Femur (tissue), 1 donor: ENCODE measurements at regions not wholly inside any gene's neighbourhood (a gene's known extent, or its start where the extent isn't known, plus 50 kb on each side); places are given as distances from the start of the nearest gene placed in this dataset.
A peak's percentile ranks its signal among the peaks of the same experiment; 100 is the strongest.
"Not testable (repeated sequence)": the region's sequence is repeated elsewhere in the genome, so short reads cannot be mapped to it uniquely, and the experiment has no call there.

Experiments
- DNase-seq: peaks from one replicate; pipeline ENCODE4 v3.0.0-alpha.2; 2017

GRCh38 chr5:179407191-179408175 is 62.2 kb upstream of the ADAMTS2 start:
- peak; percentile 49 for DNase-seq

- peak; percentile 73 for DNase-seq
These were observed 61.0 kb upstream of the ADAMTS2 start for GRCh38 chr5:179406031-179406961.

- DNase-seq, result no peak
These were observed 60.3 kb upstream of the ADAMTS2 start for GRCh38 chr5:179405426-179406030.

- DNase-seq, result no peak
These were observed 59.8 kb upstream of the ADAMTS2 start for GRCh38 chr5:179405054-179405416.

GRCh38 chr5:179404321-179405053 is 59.2 kb upstream of the ADAMTS2 start:
- DNase-seq, result no peak

- no peak for DNase-seq
These were observed 58.3 kb upstream of the ADAMTS2 start for GRCh38 chr5:179403426-179404147.

GRCh38 chr5:179400435-179400834 is 55.2 kb upstream of the ADAMTS2 start:
- not testable (repeated sequence) for DNase-seq

GRCh38 chr5:179400020-179400419 is 54.8 kb upstream of the ADAMTS2 start:
- DNase-seq, result no peak

GRCh38 chr5:179399327-179399726 is 54.1 kb upstream of the ADAMTS2 start:
- not testable (repeated sequence) for DNase-seq

- no peak for DNase-seq
These were observed 52.3 kb upstream of the ADAMTS2 start for GRCh38 chr5:179397516-179397915.
